Activated CD4-positive, alpha-beta T cell treated with anti-CD3 and anti-CD28 coated beads, Interleukin-2, amount 10 ng/mL, durations not matched to agents 24 days and 14 days (primary cell): ENCODE measurements at regions not wholly inside any gene's neighbourhood (a gene's known extent, or its start where the extent isn't known, plus 50 kb on each side); places are given as distances from the start of the nearest gene placed in this dataset.
"Not testable (repeated sequence)": the region's sequence is repeated elsewhere in the genome, so short reads cannot be mapped to it uniquely, and the experiment has no call there.

Experiments used
- DNase-seq: peaks from one replicate; pipeline ENCODE4 v3.0.0; 2022
- H3K27ac Mint-ChIP-seq: one replicate; pipeline ENCODE4 v1.8.0; 2022; ENCODE audit warnings: mild to moderate bottlenecking, mixed read lengths
- H3K27me3 Mint-ChIP-seq: one replicate; pipeline ENCODE4 v1.8.0; 2022; ENCODE audit warnings: mixed read lengths
- H3K36me3 Mint-ChIP-seq: one replicate; pipeline ENCODE4 v1.8.0; 2022; ENCODE audit warnings: low read depth, mild to moderate bottlenecking, mixed read lengths
- H3K4me1 Mint-ChIP-seq: one replicate; pipeline ENCODE4 v1.8.0; 2021; ENCODE audit warnings: mixed read lengths
- H3K4me3 Mint-ChIP-seq: one replicate; pipeline ENCODE4 v1.8.0; 2022; ENCODE audit warnings: mild to moderate bottlenecking, moderate library complexity, mixed read lengths
- H3K9me3 Mint-ChIP-seq: one replicate; pipeline ENCODE4 v1.8.0; 2021; ENCODE audit warnings: mixed read lengths
- intact Hi-C: fragments of 100-400 bp; cut with micrococcal nuclease; formaldehyde crosslinking; loops from one replicate; pipeline ENCODE4 v1.15.1; 2023

- H3K27ac Mint-ChIP-seq = peak overlapping the region; percentile 3
These were observed 58.0 kb upstream of the CD93 start for GRCh38 chr20:23143986-23144690.

GRCh38 chr20:23143098-23143497 lies 57.0 kb upstream of the CD93 start:
- Mint-ChIP-seq H3K9me3 (no peaks in the 10 kb centered on the region), H3K27ac (peak overlapping the region; percentile 59), H3K4me1 (peaks cover 61% of the 10 kb centered on the region), H3K27me3 (peaks cover 4% of the 10 kb centered on the region), H3K36me3 (no peaks in the 10 kb centered on the region), H3K4me3 (peak overlapping the region; percentile 45)
- intact Hi-C loops = loop anchor here (2.0 to 10.0 kb wide), 2 partner anchors 16 to 262 kb away; no protein-coding TSS in a partner anchor
- DNase-seq = peak; percentile 80

More at GRCh38 chr20:23143986-23144690, 58.0 kb upstream of the CD93 start:
- no peak overlapping the region for H3K4me3 Mint-ChIP-seq
- no peak for DNase-seq
- intact Hi-C loops = loop anchor here (2.0 to 10.0 kb wide), 2 partner anchors 15 to 261 kb away; no protein-coding TSS in a partner anchor
- peaks cover 70% of the 10 kb centered on the region for H3K4me1 Mint-ChIP-seq
- peaks cover 4% of the 10 kb centered on the region for H3K27me3 Mint-ChIP-seq
- H3K9me3 Mint-ChIP-seq = no peaks in the 10 kb centered on the region
- no peaks in the 10 kb centered on the region for H3K36me3 Mint-ChIP-seq

- Mint-ChIP-seq H3K27me3 (peaks cover 4% of the 10 kb centered on the region), H3K4me3 (peak overlapping the region; percentile 45), H3K4me1 (peaks cover 54% of the 10 kb centered on the region), H3K36me3 (no peaks in the 10 kb centered on the region), H3K27ac (peak overlapping the region; percentile 59), H3K9me3 (no peaks in the 10 kb centered on the region)
- peak; percentile 82 for DNase-seq
- intact Hi-C loops = loop anchor here (2.0 to 10.0 kb wide), 2 partner anchors 16 to 262 kb away; no protein-coding TSS in a partner anchor
These were observed 56.3 kb upstream of the CD93 start for GRCh38 chr20:23142162-23143050.

- DNase-seq = no peak
- Mint-ChIP-seq H3K4me3 (peak overlapping the region; percentile 45), H3K27me3 (peaks cover 4% of the 10 kb centered on the region), H3K36me3 (no peaks in the 10 kb centered on the region), H3K27ac (peak overlapping the region; percentile 70), H3K4me1 (peaks cover 48% of the 10 kb centered on the region), H3K9me3 (no peaks in the 10 kb centered on the region)
- intact Hi-C loops = loop anchor here (2.0 to 10.0 kb wide), 2 partner anchors 17 to 263 kb away; no protein-coding TSS in a partner anchor
These were observed 55.5 kb upstream of the CD93 start for GRCh38 chr20:23141450-23142161.

- H3K27ac Mint-ChIP-seq = no peak overlapping the region
- H3K9me3 Mint-ChIP-seq = no peaks in the 10 kb centered on the region
- H3K4me1 Mint-ChIP-seq = peaks cover 46% of the 10 kb centered on the region
- peaks cover 4% of the 10 kb centered on the region for H3K27me3 Mint-ChIP-seq
- DNase-seq = no peak
- intact Hi-C loops = loop anchor here (10.0 kb wide), 1 partner anchor 264 kb away; no protein-coding TSS in a partner anchor
- no peaks in the 10 kb centered on the region for H3K36me3 Mint-ChIP-seq
- no peak overlapping the region for H3K4me3 Mint-ChIP-seq
These were observed 54.9 kb upstream of the CD93 start for GRCh38 chr20:23140991-23141390.

GRCh38 chr20:23139984-23140383 lies 53.9 kb upstream of the CD93 start:
- not testable (repeated sequence) for H3K36me3 Mint-ChIP-seq, DNase-seq, H3K4me3 Mint-ChIP-seq, H3K9me3 Mint-ChIP-seq, H3K27me3 Mint-ChIP-seq, H3K27ac Mint-ChIP-seq
- H3K4me1 Mint-ChIP-seq = peaks cover 41% of the 10 kb centered on the region
- intact Hi-C loops = loop anchor here (10.0 kb wide), 1 partner anchor 265 kb away; no protein-coding TSS in a partner anchor

- Mint-ChIP-seq H3K4me1 (peaks cover 37% of the 10 kb centered on the region), H3K4me3 (no peak overlapping the region), H3K9me3 (no peaks in the 10 kb centered on the region), H3K36me3 (no peaks in the 10 kb centered on the region), H3K27ac (no peak overlapping the region), H3K27me3 (peaks cover 2% of the 10 kb centered on the region)
- intact Hi-C loops = no loop called here
- no peak for DNase-seq
These were observed 53.4 kb upstream of the CD93 start for GRCh38 chr20:23139524-23139923.

GRCh38 chr20:23138682-23139081 lies 52.6 kb upstream of the CD93 start:
- no peak for DNase-seq
- H3K4me1 Mint-ChIP-seq = peaks cover 29% of the 10 kb centered on the region
- no peaks in the 10 kb centered on the region for H3K36me3 Mint-ChIP-seq
- H3K27ac Mint-ChIP-seq = no peak overlapping the region
- intact Hi-C loops = no loop called here
- no peak overlapping the region for H3K4me3 Mint-ChIP-seq
- H3K27me3 Mint-ChIP-seq = peaks cover 3% of the 10 kb centered on the region
- no peaks in the 10 kb centered on the region for H3K9me3 Mint-ChIP-seq

- H3K9me3 Mint-ChIP-seq = no peaks in the 10 kb centered on the region
- peaks cover 26% of the 10 kb centered on the region for H3K4me1 Mint-ChIP-seq
- no peak overlapping the region for H3K4me3 Mint-ChIP-seq
- no peak for DNase-seq
- H3K27ac Mint-ChIP-seq = no peak overlapping the region
- no peaks in the 10 kb centered on the region for H3K36me3 Mint-ChIP-seq
- intact Hi-C loops = no loop called here
- peaks cover 4% of the 10 kb centered on the region for H3K27me3 Mint-ChIP-seq
These were observed 52.1 kb upstream of the CD93 start for GRCh38 chr20:23138226-23138625.

GRCh38 chr20:23136893-23137745 lies 51.0 kb upstream of the CD93 start:
- Mint-ChIP-seq H3K27ac (no peak overlapping the region), H3K4me1 (peaks cover 18% of the 10 kb centered on the region), H3K9me3 (no peaks in the 10 kb centered on the region), H3K27me3 (peaks cover 4% of the 10 kb centered on the region), H3K4me3 (no peak overlapping the region), H3K36me3 (no peaks in the 10 kb centered on the region)
- intact Hi-C loops = no loop called here
- no peak for DNase-seq

GRCh38 chr20:23135449-23136420 lies 49.6 kb upstream of the CD93 start:
- H3K4me1 Mint-ChIP-seq = peaks cover 14% of the 10 kb centered on the region
- no peaks in the 10 kb centered on the region for H3K36me3 Mint-ChIP-seq
- intact Hi-C loops = no loop called here

More at GRCh38 chr20:23135449-23136420, 49.6 kb upstream of the CD93 start:
- no peaks in the 10 kb centered on the region for H3K9me3 Mint-ChIP-seq
- H3K27ac Mint-ChIP-seq = no peak overlapping the region
- H3K27me3 Mint-ChIP-seq = peaks cover 4% of the 10 kb centered on the region
- DNase-seq = no peak
- H3K4me3 Mint-ChIP-seq = no peak overlapping the region
